GM18519 (cell line): ENCODE measurements at regions not wholly inside any gene's neighbourhood (a gene's known extent, or its start where the extent isn't known, plus 50 kb on each side); places are given as distances from the start of the nearest gene placed in this dataset.
"Not testable (repeated sequence)": the region's sequence is repeated elsewhere in the genome, so short reads cannot be mapped to it uniquely, and the experiment has no call there.

Experiments used
- ATAC-seq: cut with Tn5 transposase; IDR thresholded peaks from one replicate; pipeline ENCODE4 v1.9.1; 2021; ENCODE audit warnings: mild to moderate bottlenecking, moderate library complexity; ENCODE audit not compliant: unreplicated experiment, low FRiP score

GRCh38 chr11:121877152-121877551 is 238.9 kb downstream of the BLID start:
- ATAC-seq, result no peak

- ATAC-seq, result no peak
These were observed 242.2 kb downstream of the BLID start for GRCh38 chr11:121873766-121874165.

DNA sequence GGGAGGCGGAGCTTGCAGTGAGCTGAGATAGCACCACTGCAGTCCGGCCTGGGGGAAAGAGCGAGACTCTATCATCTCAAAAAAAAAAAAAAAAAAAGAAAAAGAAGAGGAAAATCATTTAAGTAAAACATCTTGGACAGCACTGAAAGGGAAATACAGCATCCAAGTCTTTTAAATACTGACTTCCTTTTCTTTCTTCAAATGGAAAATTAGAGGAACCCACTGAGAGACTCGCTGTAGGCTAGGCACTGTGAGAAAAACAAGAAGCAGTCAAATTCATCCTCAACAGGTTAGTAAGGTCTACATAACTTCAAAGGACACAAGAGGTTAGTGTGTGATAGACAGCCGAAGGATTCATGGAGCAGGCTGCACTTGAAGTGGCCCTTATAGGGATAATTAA is 243.7 kb downstream of the BLID start:
- ATAC-seq, result no peak

- ATAC-seq, result no peak
These were observed 245.6 kb downstream of the BLID start for GRCh38 chr11:121870206-121871045.

DNA sequence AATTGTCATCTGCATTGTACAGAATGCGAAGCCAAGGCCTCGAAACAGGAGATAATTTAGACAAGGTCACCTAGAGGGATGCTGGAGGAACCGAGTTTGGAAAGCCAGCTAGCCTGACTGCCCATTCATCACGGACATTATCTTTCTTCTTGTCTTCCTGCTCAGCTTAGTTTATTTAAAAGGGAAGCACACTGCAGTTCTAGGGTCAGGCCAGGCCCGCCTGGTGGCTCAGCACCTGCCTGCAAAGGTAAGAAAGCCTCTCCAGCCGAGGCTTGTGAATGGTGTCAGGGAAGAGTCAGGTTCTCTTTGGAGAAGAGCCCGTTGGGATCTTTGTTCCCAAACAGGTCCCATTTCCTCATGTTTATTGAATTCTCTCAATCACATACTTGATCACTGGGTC is 246.5 kb downstream of the BLID start:
- no peak for ATAC-seq

DNA sequence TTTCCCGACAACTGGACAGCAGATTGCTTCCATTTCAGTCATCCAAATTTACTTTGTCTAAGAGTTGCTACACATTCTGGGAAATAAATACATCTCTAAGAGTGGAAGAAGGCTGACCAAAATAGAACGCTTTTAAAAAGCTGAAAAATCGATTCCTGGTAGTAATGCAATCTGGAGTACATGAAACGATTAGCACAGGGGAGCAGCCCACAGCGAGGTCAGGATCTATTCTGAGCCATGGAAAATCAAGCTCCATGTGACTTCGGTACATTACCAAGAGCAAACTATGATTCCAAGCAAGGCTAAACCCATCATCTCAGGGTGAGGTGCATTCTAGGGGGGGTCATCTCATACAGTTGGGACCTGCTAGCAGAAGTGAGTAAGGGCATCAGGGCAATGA is 249.3 kb downstream of the BLID start:
- no peak for ATAC-seq

- no peak for ATAC-seq
These were observed 251.4 kb downstream of the BLID start for GRCh38 chr11:121864660-121865059.

DNA sequence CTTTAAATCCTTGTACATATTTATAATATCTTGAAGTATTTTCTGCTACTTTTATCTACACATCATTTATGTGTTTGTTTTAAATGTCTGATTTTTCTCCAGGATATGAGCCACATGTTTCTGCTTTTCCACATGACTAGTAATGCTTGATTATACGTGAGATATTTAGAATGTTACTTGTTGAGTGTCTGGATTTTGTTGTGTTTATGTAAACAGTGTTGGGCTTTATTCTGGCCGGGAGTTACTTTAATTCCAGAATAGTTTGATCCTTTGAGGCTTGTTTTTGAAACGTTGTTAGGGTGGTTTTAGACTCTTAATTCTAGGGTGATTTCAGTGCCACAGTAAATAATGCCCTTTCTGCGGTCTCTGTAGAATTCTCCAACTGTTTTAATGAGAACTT is 252.9 kb downstream of the BLID start:
- ATAC-seq, result no peak

DNA sequence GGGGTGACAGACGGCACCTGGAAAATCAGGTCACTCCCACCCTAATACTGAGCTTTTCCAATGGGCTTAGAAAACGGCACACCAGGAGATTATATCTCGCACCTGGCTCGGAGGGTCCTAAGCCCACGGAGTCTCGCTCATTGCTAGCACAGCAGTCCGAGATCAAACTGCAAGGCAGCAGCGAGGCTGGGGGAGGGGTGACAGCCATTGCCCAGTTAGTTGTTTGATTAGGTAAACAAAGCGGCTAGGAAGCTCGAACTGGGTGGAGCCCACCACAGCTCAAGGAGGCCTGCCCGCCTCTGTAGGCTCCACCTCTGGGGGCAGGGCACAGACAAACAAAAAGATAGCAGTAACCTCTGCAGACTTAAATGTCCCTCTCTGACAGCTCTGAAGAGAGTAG is 260.9 kb downstream of the BLID start:
- ATAC-seq, result not testable (repeated sequence)

DNA sequence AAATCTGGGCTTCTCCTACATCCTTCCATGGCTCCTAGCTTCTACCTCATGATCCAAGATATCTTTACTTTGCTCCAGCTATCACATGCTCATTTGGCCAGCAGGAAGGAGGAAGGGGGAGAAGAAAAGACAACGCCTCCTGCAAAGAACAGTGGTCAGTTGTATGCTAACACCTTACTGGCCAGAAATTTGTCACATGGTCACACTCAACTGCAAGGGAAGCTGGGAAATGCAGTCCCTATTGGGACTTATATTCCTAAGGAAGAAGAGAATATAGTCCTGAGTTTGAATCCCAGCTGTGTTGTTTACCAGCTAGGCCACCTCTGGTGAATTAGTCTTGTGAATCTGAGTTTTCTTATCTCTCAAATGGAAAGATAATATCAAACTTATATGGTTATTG is 272.0 kb downstream of the BLID start:
- ATAC-seq, result no peak

DNA sequence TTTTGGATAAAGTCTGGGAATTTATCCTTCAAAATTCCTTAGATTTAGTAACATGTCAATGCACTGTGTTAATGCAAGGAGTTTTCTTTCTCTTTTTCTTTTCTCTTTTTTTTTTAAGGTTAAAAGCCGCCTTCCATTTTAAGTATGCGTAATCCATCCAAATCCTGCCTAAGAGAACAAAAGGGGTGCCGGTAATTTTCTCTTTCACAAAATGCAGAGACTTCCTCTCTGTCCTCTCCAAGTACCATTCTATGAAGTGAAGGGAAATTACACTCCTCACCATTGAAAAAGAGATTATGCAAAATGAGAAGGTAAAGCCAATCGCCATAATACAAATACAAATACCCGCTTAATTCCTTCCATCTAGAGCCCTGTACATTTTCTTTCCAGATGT is 273.8 kb downstream of the BLID start:
- ATAC-seq, result no peak

DNA sequence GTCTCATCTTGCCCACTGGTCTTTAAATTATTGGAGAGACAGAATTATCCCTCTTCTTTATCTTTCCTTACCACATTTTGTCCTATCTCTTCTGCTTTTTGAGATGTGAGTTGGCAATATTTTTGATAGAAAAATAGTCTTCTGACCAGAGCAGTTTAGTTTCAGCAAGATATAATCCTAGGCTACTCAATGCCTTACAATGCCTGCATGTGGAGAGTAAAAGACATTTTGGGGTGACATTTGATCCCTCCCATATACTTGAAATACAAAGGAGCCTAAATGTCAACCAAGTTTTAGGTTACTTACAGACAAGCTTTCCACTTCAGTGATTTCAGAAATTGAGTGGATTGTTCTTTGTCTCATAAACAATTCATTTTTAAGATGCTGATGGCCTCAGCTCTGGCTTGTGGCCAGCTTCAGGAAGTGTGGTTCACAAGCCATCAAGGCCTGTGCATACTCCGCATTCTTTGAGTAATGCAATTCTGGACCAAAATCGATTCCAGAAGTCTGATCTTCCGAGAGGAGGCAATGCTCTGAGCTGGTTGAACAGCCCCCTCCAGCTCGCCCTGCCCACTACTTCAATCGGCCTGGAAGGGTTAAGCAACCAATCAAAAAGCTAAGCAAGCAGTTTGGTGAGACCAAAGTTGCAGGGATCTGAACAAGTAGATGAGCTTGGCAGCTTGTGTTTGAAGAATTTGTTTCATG is 274.4 kb downstream of the BLID start:
- ATAC-seq, result no peak

DNA sequence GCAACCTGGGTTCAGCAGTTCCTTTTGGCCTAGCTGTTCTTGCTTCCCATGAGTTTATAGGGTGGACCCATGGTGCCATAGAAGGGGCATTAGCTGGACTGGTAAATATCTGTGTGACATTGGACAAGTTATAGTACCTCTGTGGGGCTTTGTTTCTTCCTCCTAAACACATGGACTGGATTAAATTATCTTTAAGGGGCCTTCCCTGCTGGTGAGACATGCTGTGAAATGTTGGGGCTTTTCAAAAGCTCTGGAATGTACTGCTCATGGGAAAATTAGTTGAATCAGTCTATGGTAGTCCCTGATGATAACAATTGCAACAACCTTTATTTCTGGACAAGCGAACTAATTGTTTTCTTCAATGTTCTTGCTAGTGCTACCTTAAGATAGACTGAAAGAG is 276.2 kb downstream of the BLID start:
- ATAC-seq, result no peak

- no peak for ATAC-seq
These were observed 277.4 kb downstream of the BLID start for GRCh38 chr11:121838571-121838970.

DNA sequence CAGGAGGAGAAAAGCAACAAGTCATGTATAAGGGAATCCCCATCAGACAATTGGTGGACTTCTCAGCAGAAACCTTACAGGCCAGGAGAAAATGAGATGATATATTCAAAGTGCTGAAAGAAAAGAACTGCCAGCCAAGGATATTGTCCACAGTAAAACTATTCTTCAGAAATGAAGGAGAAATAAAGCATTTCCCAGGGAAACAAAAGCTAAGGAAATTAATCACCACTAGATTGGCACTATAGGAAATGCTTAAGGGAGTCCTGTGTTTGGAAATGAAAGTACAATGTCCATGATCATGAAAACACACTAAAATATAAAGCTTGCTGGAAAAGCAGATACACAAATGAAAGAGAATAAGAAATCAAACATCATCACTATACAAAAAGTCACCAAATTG is 282.0 kb downstream of the BLID start:
- no peak for ATAC-seq

DNA sequence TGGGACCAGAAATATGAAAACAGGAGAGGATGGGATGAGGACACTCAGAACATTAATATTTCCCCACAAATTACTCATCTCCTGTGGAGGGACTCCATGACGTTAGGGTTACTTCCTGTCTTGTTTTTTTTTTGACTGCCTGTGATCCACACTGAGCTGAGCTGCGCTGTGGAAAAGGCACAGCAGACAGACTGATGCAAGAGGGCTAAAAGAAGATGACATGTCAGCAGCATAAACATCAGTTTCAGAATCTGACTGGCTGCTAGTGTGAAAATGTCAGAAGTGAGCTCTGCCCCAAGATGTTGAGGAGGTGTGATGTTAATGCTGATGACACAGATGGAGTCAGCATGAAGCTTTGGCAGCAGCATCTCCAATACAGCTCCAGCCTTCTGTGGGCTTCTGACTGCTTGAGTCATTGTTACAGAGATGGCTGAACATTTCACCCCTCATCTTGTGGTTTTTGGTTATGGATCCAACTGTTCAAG is 286.8 kb downstream of the BLID start:
- no peak for ATAC-seq

- no peak for ATAC-seq
These were observed 301.1 kb downstream of the BLID start for GRCh38 chr11:121814962-121815361.

- ATAC-seq, result no peak
These were observed 301.7 kb downstream of the BLID start for GRCh38 chr11:121814296-121814695.

- no peak for ATAC-seq
These were observed 305.7 kb downstream of the BLID start for GRCh38 chr11:121810291-121810690.

GRCh38 chr11:121808096-121808495 is 307.9 kb downstream of the BLID start:
- no peak for ATAC-seq

DNA sequence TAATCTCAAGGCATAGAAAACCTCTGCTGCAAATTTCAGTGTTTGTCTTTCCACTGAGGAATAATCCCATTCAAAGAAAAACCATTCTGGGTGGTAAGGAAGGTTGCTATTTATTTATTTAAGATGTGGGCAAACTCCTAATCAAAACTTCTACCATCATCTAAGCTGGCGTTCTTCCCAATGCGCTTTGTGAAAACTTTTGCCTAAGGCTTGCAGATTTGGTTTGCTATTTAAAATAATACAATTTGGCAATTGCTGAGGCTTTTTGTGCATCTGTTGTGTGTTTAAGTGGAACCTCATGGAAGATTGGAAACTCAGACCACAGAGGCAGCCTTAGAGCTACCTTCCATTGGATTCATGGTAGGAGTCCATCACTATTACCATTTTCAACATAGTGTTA is 309.0 kb downstream of the BLID start:
- no peak for ATAC-seq

- ATAC-seq, result no peak
These were observed 313.5 kb downstream of the BLID start for GRCh38 chr11:121802542-121802941.
